ENCODE measurements at regions not wholly inside any gene's neighbourhood (a gene's known extent, or its start where the extent isn't known, plus 50 kb on each side); places are given as distances from the start of the nearest gene placed in this dataset.

DNA sequence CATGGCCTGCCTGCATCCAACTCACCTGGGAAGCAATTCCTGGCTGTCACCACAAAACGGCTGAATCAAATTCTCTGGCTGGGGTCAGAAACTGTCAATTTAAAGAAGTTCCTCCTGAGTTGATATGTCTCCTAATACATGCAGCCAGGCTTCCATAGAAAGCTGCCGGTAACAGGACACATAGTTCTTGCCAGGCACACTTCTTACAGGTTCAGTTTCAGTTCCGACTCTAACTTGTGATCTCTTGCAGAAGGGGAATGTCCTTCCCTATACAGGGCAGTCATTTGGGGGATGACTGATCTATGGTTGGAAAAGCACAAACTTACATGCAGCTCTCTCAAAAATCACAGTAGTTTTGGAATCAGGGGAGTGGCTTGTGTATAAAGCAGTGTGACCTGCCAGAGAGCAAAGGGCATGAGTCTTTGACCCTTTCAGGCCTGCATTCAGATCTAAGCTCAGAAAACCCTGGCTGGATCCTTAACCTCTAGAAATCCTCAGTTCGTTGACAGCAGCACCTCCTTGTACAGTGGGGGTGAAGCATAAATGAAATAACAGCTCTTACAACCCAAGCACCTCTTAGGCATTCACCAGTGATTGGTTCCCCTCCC lies 195.6 kb downstream of the SCP2D1 start:
- TF ChIP-seq, protein P1, sequence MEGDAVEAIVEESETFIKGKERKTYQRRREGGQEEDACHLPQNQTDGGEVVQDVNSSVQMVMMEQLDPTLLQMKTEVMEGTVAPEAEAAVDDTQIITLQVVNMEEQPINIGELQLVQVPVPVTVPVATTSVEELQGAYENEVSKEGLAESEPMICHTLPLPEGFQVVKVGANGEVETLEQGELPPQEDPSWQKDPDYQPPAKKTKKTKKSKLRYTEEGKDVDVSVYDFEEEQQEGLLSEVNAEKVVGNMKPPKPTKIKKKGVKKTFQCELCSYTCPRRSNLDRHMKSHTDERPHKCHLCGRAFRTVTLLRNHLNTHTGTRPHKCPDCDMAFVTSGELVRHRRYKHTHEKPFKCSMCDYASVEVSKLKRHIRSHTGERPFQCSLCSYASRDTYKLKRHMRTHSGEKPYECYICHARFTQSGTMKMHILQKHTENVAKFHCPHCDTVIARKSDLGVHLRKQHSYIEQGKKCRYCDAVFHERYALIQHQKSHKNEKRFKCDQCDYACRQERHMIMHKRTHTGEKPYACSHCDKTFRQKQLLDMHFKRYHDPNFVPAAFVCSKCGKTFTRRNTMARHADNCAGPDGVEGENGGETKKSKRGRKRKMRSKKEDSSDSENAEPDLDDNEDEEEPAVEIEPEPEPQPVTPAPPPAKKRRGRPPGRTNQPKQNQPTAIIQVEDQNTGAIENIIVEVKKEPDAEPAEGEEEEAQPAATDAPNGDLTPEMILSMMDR (IDR thresholded peaks at IDR 0.05), result no peak
- TF ChIP-seq POLR2A (IDR thresholded peaks at IDR 0.05), result no peak

All from adrenal gland (tissue), 5 donors.